Endodermal cell (in vitro differentiated cells): ENCODE measurements at regions not wholly inside any gene's neighbourhood (a gene's known extent, or its start where the extent isn't known, plus 50 kb on each side); places are given as distances from the start of the nearest gene placed in this dataset.

ENCODE experiments used
- DNase-seq: peaks from one replicate; pipeline ENCODE4 v3.0.0-alpha.2; 2017
- H3K27ac ChIP-seq: 2 replicates; pipeline ENCODE4 v1.5.1; 2013; ENCODE audit warnings: mild to moderate bottlenecking, low read depth, low read length, moderate library complexity
- H3K27me3 ChIP-seq: 2 replicates; pipeline ENCODE4 v1.6.1; 2013; ENCODE audit warnings: mild to moderate bottlenecking, low read length, moderate library complexity; ENCODE audit not compliant: insufficient read depth, control insufficient read depth, poor library complexity, severe bottlenecking
- H3K36me3 ChIP-seq: 2 replicates; pipeline ENCODE4 v1.7.0; 2013; ENCODE audit warnings: mild to moderate bottlenecking, low read length, moderate library complexity; ENCODE audit not compliant: control insufficient read depth, insufficient read depth
- H3K4me1 ChIP-seq: one replicate; pipeline ENCODE4 v1.7.0; 2013; ENCODE audit warnings: low read length; ENCODE audit not compliant: control insufficient read depth, insufficient read depth
- H3K4me3 ChIP-seq: 2 replicates; pipeline ENCODE4 v1.5.1; 2013; ENCODE audit warnings: mild to moderate bottlenecking, low read length, moderate library complexity
- H3K9ac ChIP-seq: 2 replicates; pipeline ENCODE4 v1.6.1; 2013; ENCODE audit warnings: mild to moderate bottlenecking, low read length, moderate library complexity; ENCODE audit not compliant: poor library complexity, severe bottlenecking; ENCODE audit errors: extremely low read depth
- H3K9me3 ChIP-seq: 2 replicates; pipeline ENCODE4 v1.6.1; 2013; ENCODE audit warnings: mild to moderate bottlenecking, low read length, moderate library complexity; ENCODE audit not compliant: control insufficient read depth
- H3K27ac Mint-ChIP-seq: 2 replicates; pipeline ENCODE4 v1.8.0; 2020; ENCODE audit warnings: mixed read lengths
- H3K27me3 Mint-ChIP-seq: 2 replicates; pipeline ENCODE4 v1.8.0; 2021; ENCODE audit warnings: mild to moderate bottlenecking, mixed read lengths; ENCODE audit not compliant: insufficient read depth
- H3K36me3 Mint-ChIP-seq: 2 replicates; pipeline ENCODE4 v1.8.0; 2020; ENCODE audit warnings: low read depth, mixed read lengths
- H3K4me1 Mint-ChIP-seq: 2 replicates; pipeline ENCODE4 v1.8.0; 2020; ENCODE audit warnings: mixed read lengths
- H3K4me3 Mint-ChIP-seq: 2 replicates; pipeline ENCODE4 v1.8.0; 2020; ENCODE audit warnings: mild to moderate bottlenecking, moderate library complexity, mixed read lengths
- H3K9me3 Mint-ChIP-seq: 2 replicates; pipeline ENCODE4 v1.8.0; 2020; ENCODE audit warnings: mild to moderate bottlenecking, mixed read lengths
- CTCF ChIP-seq: fragments of 200-600 bp; sonication (generic); conservative IDR thresholded peaks from 2 replicates; pipeline ENCODE4 v1.5.0; 2021; ENCODE audit warnings: antibody characterized with exemption, mild to moderate bottlenecking
- WGBS, 2 experiments: methylation state at CpG; one replicate each; pipeline versions ENCODE4 v1.1.5 to v1.1.7; 2013; ENCODE audit warnings: missing lambda C conversion rate in 2 of 2, mixed read lengths in 1 of 2; ENCODE audit not compliant: insufficient coverage in 1 of 2, insufficient read length in 1 of 2; 5-methylcytosine and 5-hydroxymethylcytosine counted together

GRCh38 chr3:162802228-162802965, 1305.8 kb downstream of the OTOL1 start:
- Histone ChIP-seq H3K4me3 (no peak overlapping the region), H3K4me1 (no peaks in the 10 kb centered on the region), H3K9ac (no peak overlapping the region), H3K36me3 (no peaks in the 10 kb centered on the region), H3K27me3 (no peaks in the 10 kb centered on the region), H3K9me3 (no peaks in the 10 kb centered on the region), H3K27ac (no peak overlapping the region)
- Mint-ChIP-seq H3K4me1 (no peaks in the 10 kb centered on the region), H3K36me3 (no peaks in the 10 kb centered on the region), H3K9me3 (no peaks in the 10 kb centered on the region), H3K27me3 (no peaks in the 10 kb centered on the region), H3K4me3 (no peak overlapping the region), H3K27ac (no peak overlapping the region)
- DNase-seq = no peak
- no peak for TF ChIP-seq CTCF
- 83 to 90% methylated on average over 2 to 4 of the region's 4 CpGs for WGBS, 2 experiments

- no peak for TF ChIP-seq CTCF
- H3K27me3 Mint-ChIP-seq = no peaks in the 10 kb centered on the region
- no peaks in the 10 kb centered on the region for H3K4me1 Mint-ChIP-seq
- DNase-seq = no peak
- H3K27ac Mint-ChIP-seq = no peak overlapping the region
- no peaks in the 10 kb centered on the region for H3K27me3 ChIP-seq
- no peak overlapping the region for H3K9ac ChIP-seq
- H3K4me1 ChIP-seq = no peaks in the 10 kb centered on the region
- no peak overlapping the region for H3K4me3 ChIP-seq
- H3K9me3 Mint-ChIP-seq = no peaks in the 10 kb centered on the region
- peaks cover 6% of the 10 kb centered on the region for H3K9me3 ChIP-seq
- no peak overlapping the region for H3K27ac ChIP-seq
- no peaks in the 10 kb centered on the region for H3K36me3 Mint-ChIP-seq
- H3K36me3 ChIP-seq = no peaks in the 10 kb centered on the region
- no peak overlapping the region for H3K4me3 Mint-ChIP-seq
Observed at GRCh38 chr3:162810776-162811175, 1314.2 kb downstream of the OTOL1 start.

GRCh38 chr3:162842549-162843216, 1346.1 kb downstream of the OTOL1 start:
- no peaks in the 10 kb centered on the region for H3K27me3 Mint-ChIP-seq
- no peaks in the 10 kb centered on the region for H3K4me1 ChIP-seq
- no peak for DNase-seq
- peaks cover 4% of the 10 kb centered on the region for H3K36me3 Mint-ChIP-seq
- no peaks in the 10 kb centered on the region for H3K9me3 ChIP-seq
- TF ChIP-seq CTCF = no peak
- H3K27ac ChIP-seq = no peak overlapping the region
- 90 to 100% methylated on average over 2 to 3 of the region's 4 CpGs for WGBS, 2 experiments
- H3K36me3 ChIP-seq = no peaks in the 10 kb centered on the region
- no peak overlapping the region for H3K4me3 ChIP-seq
- H3K27ac Mint-ChIP-seq = no peak overlapping the region
- H3K9me3 Mint-ChIP-seq = peaks cover 7% of the 10 kb centered on the region
- no peaks in the 10 kb centered on the region for H3K4me1 Mint-ChIP-seq
- no peak overlapping the region for H3K9ac ChIP-seq
- no peaks in the 10 kb centered on the region for H3K27me3 ChIP-seq
- H3K4me3 Mint-ChIP-seq = no peak overlapping the region
